ENCODE measurements at regions not wholly inside any gene's neighbourhood (a gene's known extent, or its start where the extent isn't known, plus 50 kb on each side); places are given as distances from the start of the nearest gene placed in this dataset.

GRCh38 chr22:47767403-47767802, 1005.0 kb downstream of the TBC1D22A start:
- Histone ChIP-seq H4K5ac (ENCODE audit: low read depth, low read length) (no peak overlapping the region), H3K9me1 (ENCODE audit: insufficient read depth, low read length) (no peaks in the 10 kb centered on the region), H2AK9ac (replicated peaks; ENCODE audit: low read depth, low read length, poor library complexity) (no peak overlapping the region), H4K20me1 (ENCODE audit: insufficient read depth, low read length) (no peaks in the 10 kb centered on the region), H3K18ac (ENCODE audit: low read depth, low read length) (no peak overlapping the region), H3K9ac (ENCODE audit: low read depth, low read length) (no peak overlapping the region), H2BK15ac (ENCODE audit: low read depth, low read length) (no peak overlapping the region), H2BK5ac (ENCODE audit: low read depth, low read length, poor library complexity, severe bottlenecking) (no peak overlapping the region), H2AK5ac (ENCODE audit: low read depth, low read length) (no peak overlapping the region), H3K4me1 (ENCODE audit: control insufficient read depth, insufficient read depth, low read length) (no peaks in the 10 kb centered on the region), H3K4me3 (ENCODE audit: insufficient read depth, low read depth, low read length) (no peak overlapping the region), H3K4ac (ENCODE audit: low read depth, low read length) (no peak overlapping the region), H3K23ac (ENCODE audit: low read depth, low read length) (no peak overlapping the region), H2AFZ (replicated peaks; ENCODE audit: low read length, poor library complexity) (no peak overlapping the region), H4K8ac (ENCODE audit: low read depth in 2 of 2, low read length in 2 of 2) (no peak overlapping the region), H3K56ac (ENCODE audit: extremely low read depth, insufficient read depth, low read length) (no peak overlapping the region), H4K91ac (ENCODE audit: insufficient read depth, low read depth, low read length) (no peak overlapping the region), H3K36me3 (ENCODE audit: control insufficient read depth, insufficient read depth, low read length) (no peaks in the 10 kb centered on the region), H3K9me3 (ENCODE audit: control insufficient read depth, insufficient read depth, low read length) (peaks cover 19% of the 10 kb centered on the region), H3K4me2 (ENCODE audit: low read depth, low read length) (no peak overlapping the region), H3K14ac (replicated peaks; ENCODE audit: low read depth, low read length) (no peak overlapping the region), H2BK120ac (ENCODE audit: low read depth, low read length) (no peak overlapping the region), H3K27ac (ENCODE audit: insufficient read depth, low read length) (no peak overlapping the region), H2BK20ac (ENCODE audit: low read depth, low read length) (no peak overlapping the region), H3K79me1 (ENCODE audit: low read depth in 1 of 2, low read length in 2 of 2) (no peaks in the 10 kb centered on the region), H3K27me3 (ENCODE audit: control insufficient read depth, insufficient read depth, low read length) (no peaks in the 10 kb centered on the region)
- POLR2A ChIA-PET (ENCODE audit: unreplicated experiment), result no interaction called here
- intact Hi-C loops (cut with micrococcal nuclease), result no loop called here
- in situ Hi-C loops (cut with MboI; ENCODE audit: low sequenced_read_pairs), result no loop called here
- TF ChIP-seq BHLHE40 (IDR thresholded peaks at IDR 0.05; ENCODE audit: low read depth, low read length) (no peak), MAZ (IDR thresholded peaks at IDR 0.05; ENCODE audit: borderline replicate concordance, low read depth, low read length) (no peak), RAD21 (IDR thresholded peaks at IDR 0.05; ENCODE audit: low read length) (no peak), CEBPB (IDR thresholded peaks at IDR 0.05; ENCODE audit: low read depth, low read length) (no peak), MAFK (IDR thresholded peaks at IDR 0.05; ENCODE audit: low read depth, low read length) (no peak), FOS (IDR thresholded peaks at IDR 0.05; ENCODE audit: low read depth, low read length) (no peak), USF2 (IDR thresholded peaks at IDR 0.05; ENCODE audit: low read depth, low read length) (no peak), NFE2L2 (IDR thresholded peaks at IDR 0.05; ENCODE audit: low read depth, low read length) (no peak), CTCF (conservative IDR thresholded peaks at IDR 0.05; ENCODE audit: low read depth, low read length) (no peak), MXI1 (IDR thresholded peaks at IDR 0.05; ENCODE audit: borderline replicate concordance, low read depth, low read length) (no peak)
- CTCF ChIA-PET, result no interaction called here
- WGBS, 2 experiments (ENCODE audit: extremely low coverage in 2 of 2, insufficient read length in 1 of 2), result no CpG with 5 or more reads among the region's 5 CpGs
- ATAC-seq (ENCODE audit: low read depth) (no peak), DNase-seq (no peak)
- BruUV-seq (replicated peaks), result no TSS peak
- dilution Hi-C loops (cut with HindIII; ENCODE audit: low sequenced_read_pairs, unreplicated experiment), result no loop called here

Measured in IMR-90 (cell line).